ENCODE measurements at regions not wholly inside any gene's neighbourhood (a gene's known extent, or its start where the extent isn't known, plus 50 kb on each side); places are given as distances from the start of the nearest gene placed in this dataset.

DNA sequence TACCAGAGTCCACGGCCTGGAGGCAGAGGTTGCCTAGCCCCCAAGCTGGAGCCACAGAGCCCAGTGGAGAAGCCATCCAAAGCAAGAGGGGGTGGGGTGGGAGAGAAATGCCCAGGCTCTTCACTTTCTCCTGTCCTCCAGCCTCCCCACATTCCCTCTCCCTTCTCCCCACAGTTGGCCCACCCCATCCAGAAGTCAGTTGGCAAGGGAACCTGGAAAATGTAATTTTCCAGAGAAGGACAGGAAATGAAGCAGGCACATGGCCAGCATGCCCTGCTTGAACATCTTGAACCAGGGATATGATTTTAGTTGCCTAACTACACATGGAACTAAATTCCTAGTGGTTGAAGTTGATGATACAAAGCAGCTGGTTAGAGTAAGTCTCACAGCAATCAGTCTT lies 73.3 kb upstream of the IRX6 start:
- Mint-ChIP-seq H3K27ac (ENCODE audit: unreplicated experiment) (no peak overlapping the region), H3K27me3 (ENCODE audit: unreplicated experiment) (peaks cover 22% of the 10 kb centered on the region), H3K9me3 (ENCODE audit: low read depth, unreplicated experiment) (peaks cover 2% of the 10 kb centered on the region), H3K4me3 (ENCODE audit: low read depth, unreplicated experiment) (no peak overlapping the region), H3K4me1 (ENCODE audit: low read depth, unreplicated experiment) (no peaks in the 10 kb centered on the region), H3K36me3 (ENCODE audit: insufficient read depth, unreplicated experiment) (no peaks in the 10 kb centered on the region)
- DNase-seq: no peak
- BruUV-seq (replicated peaks): no TSS peak
- CTCF ChIA-PET: no interaction called here
- intact Hi-C loops (cut with micrococcal nuclease; ENCODE audit: unreplicated experiment): no loop called here
- TF ChIP-seq CTCF (IDR thresholded peaks at IDR 0.05; ENCODE audit: unreplicated experiment): no peak

DNA sequence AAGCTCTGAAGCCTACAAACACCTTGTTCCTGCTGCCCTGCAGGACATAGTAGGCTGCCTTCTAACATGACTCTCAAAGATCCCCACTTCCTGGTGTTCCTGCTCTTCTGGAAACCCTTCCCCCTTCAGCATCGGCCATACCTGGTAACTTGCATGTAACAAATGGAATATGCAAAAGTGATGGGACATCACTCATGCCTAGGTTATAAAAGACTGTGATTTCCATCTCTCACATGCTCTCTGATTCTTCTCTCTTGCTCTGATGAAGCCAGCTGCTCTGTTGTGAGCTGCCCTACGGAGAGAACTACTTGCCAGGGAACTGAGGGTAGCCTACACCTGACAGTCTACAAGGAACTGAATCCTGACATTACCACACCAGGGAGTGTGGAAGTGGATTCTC lies 72.9 kb upstream of the IRX6 start:
- Mint-ChIP-seq H3K27ac (ENCODE audit: unreplicated experiment) (no peak overlapping the region), H3K27me3 (ENCODE audit: unreplicated experiment) (peaks cover 22% of the 10 kb centered on the region), H3K9me3 (ENCODE audit: low read depth, unreplicated experiment) (peaks cover 2% of the 10 kb centered on the region), H3K36me3 (ENCODE audit: insufficient read depth, unreplicated experiment) (no peaks in the 10 kb centered on the region), H3K4me1 (ENCODE audit: low read depth, unreplicated experiment) (no peaks in the 10 kb centered on the region), H3K4me3 (ENCODE audit: low read depth, unreplicated experiment) (no peak overlapping the region)
- no peak for TF ChIP-seq CTCF (IDR thresholded peaks at IDR 0.05; ENCODE audit: unreplicated experiment)
- DNase-seq: no peak
- CTCF ChIA-PET: no interaction called here
- intact Hi-C loops (cut with micrococcal nuclease; ENCODE audit: unreplicated experiment): no loop called here
- BruUV-seq (replicated peaks): no TSS peak

DNA sequence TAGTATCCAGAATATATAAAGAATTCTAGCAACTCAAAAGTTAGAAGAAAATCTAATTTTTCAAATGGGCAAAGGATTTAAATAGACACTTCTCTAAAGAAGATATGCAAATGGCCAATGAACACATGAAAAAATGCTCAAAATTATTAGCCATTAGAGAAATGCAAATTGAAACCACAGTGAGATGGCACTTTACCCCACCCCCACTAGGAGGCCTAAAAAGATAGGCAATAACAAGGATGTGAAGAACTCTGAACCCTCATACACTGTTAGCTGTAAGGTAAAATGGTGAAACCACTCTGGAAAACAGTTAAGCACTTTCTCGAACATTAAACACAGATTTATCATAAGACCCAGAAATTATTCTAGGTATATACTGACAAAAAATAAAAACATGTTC lies 71.4 kb upstream of the IRX6 start:
- CTCF ChIA-PET: interaction anchor here (0.5 kb wide), 1 partner anchor 212 kb away, joined by 8 read pairs; no protein-coding TSS in a partner anchor
- Mint-ChIP-seq H3K9me3 (ENCODE audit: low read depth, unreplicated experiment) (peaks cover 2% of the 10 kb centered on the region), H3K4me3 (ENCODE audit: low read depth, unreplicated experiment) (no peak overlapping the region), H3K27ac (ENCODE audit: unreplicated experiment) (no peak overlapping the region), H3K36me3 (ENCODE audit: insufficient read depth, unreplicated experiment) (no peaks in the 10 kb centered on the region), H3K27me3 (ENCODE audit: unreplicated experiment) (peaks cover 22% of the 10 kb centered on the region), H3K4me1 (ENCODE audit: low read depth, unreplicated experiment) (no peaks in the 10 kb centered on the region)
- no peak for TF ChIP-seq CTCF (IDR thresholded peaks at IDR 0.05; ENCODE audit: unreplicated experiment)
- no peak for DNase-seq
- intact Hi-C loops (cut with micrococcal nuclease; ENCODE audit: unreplicated experiment): no loop called here
- BruUV-seq (replicated peaks): no TSS peak

- H3K4me3 Mint-ChIP-seq (ENCODE audit: low read depth, unreplicated experiment): no peak overlapping the region
- no TSS peak for BruUV-seq (replicated peaks)
- CTCF ChIA-PET: no interaction called here
- no peaks in the 10 kb centered on the region for H3K36me3 Mint-ChIP-seq (ENCODE audit: insufficient read depth, unreplicated experiment)
- H3K9me3 Mint-ChIP-seq (ENCODE audit: low read depth, unreplicated experiment): peaks cover 2% of the 10 kb centered on the region
- H3K27ac Mint-ChIP-seq (ENCODE audit: unreplicated experiment): no peak overlapping the region
- no peak for DNase-seq
- no peaks in the 10 kb centered on the region for H3K4me1 Mint-ChIP-seq (ENCODE audit: low read depth, unreplicated experiment)
- intact Hi-C loops (cut with micrococcal nuclease; ENCODE audit: unreplicated experiment): no loop called here
- no peak for TF ChIP-seq CTCF (IDR thresholded peaks at IDR 0.05; ENCODE audit: unreplicated experiment)
- peaks cover 22% of the 10 kb centered on the region for H3K27me3 Mint-ChIP-seq (ENCODE audit: unreplicated experiment)
These were observed 70.0 kb upstream of the IRX6 start for GRCh38 chr16:55253987-55254386.
